ENCODE measurements at regions not wholly inside any gene's neighbourhood (a gene's known extent, or its start where the extent isn't known, plus 50 kb on each side); places are given as distances from the start of the nearest gene placed in this dataset.

- no peak for DNase-seq (ENCODE audit: low spot score)
- no peak overlapping the region for H3K4me3 ChIP-seq (ENCODE audit: low read depth in 1 of 3, low read length in 3 of 3)
- TF ChIP-seq ZBTB33 (IDR thresholded peaks at IDR 0.05) = no peak
- TF ChIP-seq JUND (IDR thresholded peaks at IDR 0.05) = no peak
- TF ChIP-seq FOXA2 (IDR thresholded peaks at IDR 0.05) = no peak
- TF ChIP-seq ATF3 (IDR thresholded peaks at IDR 0.05) = no peak
- TF ChIP-seq, protein P1, sequence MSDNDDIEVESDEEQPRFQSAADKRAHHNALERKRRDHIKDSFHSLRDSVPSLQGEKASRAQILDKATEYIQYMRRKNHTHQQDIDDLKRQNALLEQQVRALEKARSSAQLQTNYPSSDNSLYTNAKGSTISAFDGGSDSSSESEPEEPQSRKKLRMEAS (IDR thresholded peaks at IDR 0.05) = no peak
- TF ChIP-seq TAF1 (conservative IDR thresholded peaks at IDR 0.05) = no peak
- no peak for TF ChIP-seq EGR1 (IDR thresholded peaks at IDR 0.05; ENCODE audit: low read depth in 2 of 2)
- no peak for TF ChIP-seq RXRA (IDR thresholded peaks at IDR 0.05)
- no peak for TF ChIP-seq SP1 (IDR thresholded peaks at IDR 0.05)
- TF ChIP-seq GABPA (IDR thresholded peaks at IDR 0.05 in 1 of 2, conservative IDR thresholded peaks at IDR 0.05 in 1 of 2) = no peak
- TF ChIP-seq CTCF (IDR thresholded peaks at IDR 0.05; ENCODE audit: low read depth, low read length, missing input control) = no peak
These were observed 172.6 kb upstream of the S1PR3 start for GRCh38 chr9:88818495-88819201.

GRCh38 chr9:88819476-88819875, 171.8 kb upstream of the S1PR3 start:
- no peaks in the 10 kb centered on the region for H3K36me3 ChIP-seq (ENCODE audit: control insufficient read depth in 4 of 4, insufficient read depth in 3 of 4, low read depth in 1 of 4, low read length in 3 of 4)
- peaks cover 0 to 5% (median 0%) of the 10 kb centered on the region in 4 donors for H3K27me3 ChIP-seq (ENCODE audit: control insufficient read depth in 4 of 4, insufficient read depth in 4 of 4, low read length in 3 of 4)
- H3K9me3 ChIP-seq (ENCODE audit: control insufficient read depth in 4 of 4, low read length in 3 of 4) = peaks cover 0 to 5% (median 0%) of the 10 kb centered on the region in 4 donors
- H3K4me3 ChIP-seq (ENCODE audit: low read depth in 1 of 3, low read length in 3 of 3) = no peak overlapping the region
- WGBS = 92% methylated on average over 2 of the region's 2 CpGs
- H3K4me1 ChIP-seq (ENCODE audit: control insufficient read depth in 4 of 4, insufficient read depth in 4 of 4, low read length in 3 of 4) = peaks cover 0 to 1% (median 0%) of the 10 kb centered on the region in 4 donors
- H3K27ac ChIP-seq (ENCODE audit: low read depth in 1 of 2, low read length in 2 of 2) = no peak overlapping the region
- H3K9ac ChIP-seq (ENCODE audit: low read depth in 1 of 2, low read length in 2 of 2) = no peak overlapping the region
- no peak for DNase-seq (ENCODE audit: low spot score)
- TF ChIP-seq HNF4G (IDR thresholded peaks at IDR 0.05) (no peak), ZBTB33 (IDR thresholded peaks at IDR 0.05) (no peak), RXRA (IDR thresholded peaks at IDR 0.05) (no peak), HNF4A (conservative IDR thresholded peaks at IDR 0.05) (no peak), FOXA1 (IDR thresholded peaks at IDR 0.05) (no peak), EGR1 (IDR thresholded peaks at IDR 0.05; ENCODE audit: low read depth in 2 of 2) (no peak), CTCF (IDR thresholded peaks at IDR 0.05; ENCODE audit: low read depth, low read length, missing input control) (no peak), TAF1 (conservative IDR thresholded peaks at IDR 0.05) (no peak), JUND (IDR thresholded peaks at IDR 0.05) (no peak), RAD21 (IDR thresholded peaks at IDR 0.05) (no peak), FOXA2 (IDR thresholded peaks at IDR 0.05) (no peak), GABPA (IDR thresholded peaks at IDR 0.05 in 1 of 2, conservative IDR thresholded peaks at IDR 0.05 in 1 of 2) (no peak), REST (IDR thresholded peaks at IDR 0.05) (no peak), ATF3 (IDR thresholded peaks at IDR 0.05) (no peak)
- TF ChIP-seq, protein P1 (IDR thresholded peaks at IDR 0.05) = no peak

More at GRCh38 chr9:88818495-88819201, 172.6 kb upstream of the S1PR3 start:
- 65% methylated on average over 11 of the region's 11 CpGs for WGBS
- peaks cover 0 to 5% (median 0%) of the 10 kb centered on the region in 4 donors for H3K9me3 ChIP-seq (ENCODE audit: control insufficient read depth in 4 of 4, low read length in 3 of 4)
- H3K27ac ChIP-seq (ENCODE audit: low read depth in 1 of 2, low read length in 2 of 2) = no peak overlapping the region
- H3K4me1 ChIP-seq (ENCODE audit: control insufficient read depth in 4 of 4, insufficient read depth in 4 of 4, low read length in 3 of 4) = peaks cover 0 to 1% (median 0%) of the 10 kb centered on the region in 4 donors
- peaks cover 0 to 5% (median 0%) of the 10 kb centered on the region in 4 donors for H3K27me3 ChIP-seq (ENCODE audit: control insufficient read depth in 4 of 4, insufficient read depth in 4 of 4, low read length in 3 of 4)
- no peak overlapping the region for H3K9ac ChIP-seq (ENCODE audit: low read depth in 1 of 2, low read length in 2 of 2)
- H3K36me3 ChIP-seq (ENCODE audit: control insufficient read depth in 4 of 4, insufficient read depth in 3 of 4, low read depth in 1 of 4, low read length in 3 of 4) = no peaks in the 10 kb centered on the region

All from liver (tissue), 8 donors.